T-helper 2 cell treated with Interferon-gamma antibody and Interleukin-4, amounts not matched to agents 5 μg/mL and 100 μg/mL, for 36 hours (primary cell): ENCODE measurements at regions not wholly inside any gene's neighbourhood (a gene's known extent, or its start where the extent isn't known, plus 50 kb on each side); places are given as distances from the start of the nearest gene placed in this dataset.

Source experiments
- DNase-seq: peaks from one replicate; pipeline ENCODE4 v3.0.0; 2021; ENCODE audit warnings: low spot score
- H3K27ac Mint-ChIP-seq: one replicate; pipeline ENCODE4 v1.8.0; 2021; ENCODE audit warnings: mild to moderate bottlenecking, mixed read lengths
- H3K27me3 Mint-ChIP-seq: one replicate; pipeline ENCODE4 v1.8.0; 2021; ENCODE audit warnings: low read depth, mixed read lengths
- H3K36me3 Mint-ChIP-seq: one replicate; pipeline ENCODE4 v1.8.0; 2021; ENCODE audit warnings: low read depth, mixed read lengths
- H3K4me1 Mint-ChIP-seq: one replicate; pipeline ENCODE4 v1.8.0; 2021; ENCODE audit warnings: low read depth, mixed read lengths
- H3K4me3 Mint-ChIP-seq: one replicate; pipeline ENCODE4 v1.8.0; 2022; ENCODE audit warnings: mild to moderate bottlenecking, moderate library complexity, mixed read lengths
- H3K9me3 Mint-ChIP-seq: one replicate; pipeline ENCODE4 v1.8.0; 2021; ENCODE audit warnings: mixed read lengths

GRCh38 chr3:104856741-104857140 is 510.0 kb upstream of the ALCAM start:
- H3K27ac Mint-ChIP-seq: no peak overlapping the region
- no peak overlapping the region for H3K4me3 Mint-ChIP-seq
- DNase-seq: no peak
- H3K27me3 Mint-ChIP-seq: no peaks in the 10 kb centered on the region
- no peaks in the 10 kb centered on the region for H3K9me3 Mint-ChIP-seq
- H3K36me3 Mint-ChIP-seq: no peaks in the 10 kb centered on the region
- no peaks in the 10 kb centered on the region for H3K4me1 Mint-ChIP-seq

GRCh38 chr3:104868291-104868690 is 498.4 kb upstream of the ALCAM start:
- Mint-ChIP-seq H3K4me3 (no peak overlapping the region), H3K36me3 (no peaks in the 10 kb centered on the region), H3K4me1 (no peaks in the 10 kb centered on the region)

GRCh38 chr3:104870276-104870675 is 496.4 kb upstream of the ALCAM start:
- no peak for DNase-seq
- Mint-ChIP-seq H3K9me3 (no peaks in the 10 kb centered on the region), H3K4me1 (no peaks in the 10 kb centered on the region), H3K4me3 (no peak overlapping the region), H3K27me3 (no peaks in the 10 kb centered on the region), H3K27ac (no peak overlapping the region), H3K36me3 (no peaks in the 10 kb centered on the region)

More at GRCh38 chr3:104868291-104868690, 498.4 kb upstream of the ALCAM start:
- DNase-seq: no peak
- Mint-ChIP-seq H3K27ac (no peak overlapping the region), H3K9me3 (no peaks in the 10 kb centered on the region), H3K27me3 (no peaks in the 10 kb centered on the region)

- Mint-ChIP-seq H3K4me1 (no peaks in the 10 kb centered on the region), H3K9me3 (no peaks in the 10 kb centered on the region), H3K4me3 (no peak overlapping the region), H3K36me3 (no peaks in the 10 kb centered on the region), H3K27ac (no peak overlapping the region), H3K27me3 (no peaks in the 10 kb centered on the region)
- DNase-seq: no peak
Measured at GRCh38 chr3:104873331-104873730, 493.4 kb upstream of the ALCAM start.

GRCh38 chr3:104878395-104878794 is 488.3 kb upstream of the ALCAM start:
- H3K27me3 Mint-ChIP-seq: no peaks in the 10 kb centered on the region
- H3K4me3 Mint-ChIP-seq: no peak overlapping the region
- no peak for DNase-seq
- H3K27ac Mint-ChIP-seq: no peak overlapping the region
- no peaks in the 10 kb centered on the region for H3K36me3 Mint-ChIP-seq
- H3K4me1 Mint-ChIP-seq: no peaks in the 10 kb centered on the region
- H3K9me3 Mint-ChIP-seq: no peaks in the 10 kb centered on the region

GRCh38 chr3:104879919-104880318 is 486.8 kb upstream of the ALCAM start:
- H3K9me3 Mint-ChIP-seq: no peaks in the 10 kb centered on the region

GRCh38 chr3:104885214-104885814 is 481.4 kb upstream of the ALCAM start:
- no peaks in the 10 kb centered on the region for H3K4me1 Mint-ChIP-seq
- no peak overlapping the region for H3K27ac Mint-ChIP-seq
- DNase-seq: no peak
- no peaks in the 10 kb centered on the region for H3K27me3 Mint-ChIP-seq
- no peak overlapping the region for H3K4me3 Mint-ChIP-seq
- no peaks in the 10 kb centered on the region for H3K36me3 Mint-ChIP-seq
- no peaks in the 10 kb centered on the region for H3K9me3 Mint-ChIP-seq

More at GRCh38 chr3:104879919-104880318, 486.8 kb upstream of the ALCAM start:
- Mint-ChIP-seq H3K4me1 (no peaks in the 10 kb centered on the region), H3K4me3 (no peak overlapping the region), H3K36me3 (no peaks in the 10 kb centered on the region), H3K27me3 (no peaks in the 10 kb centered on the region), H3K27ac (no peak overlapping the region)
- no peak for DNase-seq

- H3K9me3 Mint-ChIP-seq: no peaks in the 10 kb centered on the region
- no peaks in the 10 kb centered on the region for H3K4me1 Mint-ChIP-seq
- no peak overlapping the region for H3K4me3 Mint-ChIP-seq
- no peaks in the 10 kb centered on the region for H3K36me3 Mint-ChIP-seq
- no peaks in the 10 kb centered on the region for H3K27me3 Mint-ChIP-seq
- no peak overlapping the region for H3K27ac Mint-ChIP-seq
- no peak for DNase-seq
Measured at GRCh38 chr3:104886220-104886995, 480.3 kb upstream of the ALCAM start.

- DNase-seq: no peak
Measured at GRCh38 chr3:104887069-104887468, 479.6 kb upstream of the ALCAM start.

GRCh38 chr3:104887619-104888018 is 479.1 kb upstream of the ALCAM start:
- H3K27ac Mint-ChIP-seq: no peak overlapping the region
- H3K4me3 Mint-ChIP-seq: no peak overlapping the region
- H3K9me3 Mint-ChIP-seq: no peaks in the 10 kb centered on the region
- DNase-seq: no peak
- H3K4me1 Mint-ChIP-seq: no peaks in the 10 kb centered on the region
- no peaks in the 10 kb centered on the region for H3K27me3 Mint-ChIP-seq
- H3K36me3 Mint-ChIP-seq: no peaks in the 10 kb centered on the region

More at GRCh38 chr3:104887069-104887468, 479.6 kb upstream of the ALCAM start:
- Mint-ChIP-seq H3K9me3 (no peaks in the 10 kb centered on the region), H3K4me1 (no peaks in the 10 kb centered on the region), H3K27ac (no peak overlapping the region), H3K36me3 (no peaks in the 10 kb centered on the region), H3K4me3 (no peak overlapping the region), H3K27me3 (no peaks in the 10 kb centered on the region)

- no peaks in the 10 kb centered on the region for H3K4me1 Mint-ChIP-seq
- no peaks in the 10 kb centered on the region for H3K9me3 Mint-ChIP-seq
- no peaks in the 10 kb centered on the region for H3K27me3 Mint-ChIP-seq
- DNase-seq: no peak
- no peak overlapping the region for H3K4me3 Mint-ChIP-seq
- H3K27ac Mint-ChIP-seq: no peak overlapping the region
- no peaks in the 10 kb centered on the region for H3K36me3 Mint-ChIP-seq
Measured at GRCh38 chr3:104892044-104892443, 474.7 kb upstream of the ALCAM start.

- H3K27ac Mint-ChIP-seq: no peak overlapping the region
- no peaks in the 10 kb centered on the region for H3K9me3 Mint-ChIP-seq
- H3K4me3 Mint-ChIP-seq: no peak overlapping the region
- no peaks in the 10 kb centered on the region for H3K4me1 Mint-ChIP-seq
- no peaks in the 10 kb centered on the region for H3K36me3 Mint-ChIP-seq
- no peak for DNase-seq
- no peaks in the 10 kb centered on the region for H3K27me3 Mint-ChIP-seq
Measured at GRCh38 chr3:104896624-104897023, 470.1 kb upstream of the ALCAM start.

- no peak overlapping the region for H3K27ac Mint-ChIP-seq
- H3K36me3 Mint-ChIP-seq: no peaks in the 10 kb centered on the region
- no peaks in the 10 kb centered on the region for H3K27me3 Mint-ChIP-seq
- no peaks in the 10 kb centered on the region for H3K4me1 Mint-ChIP-seq
- H3K9me3 Mint-ChIP-seq: peaks cover 7% of the 10 kb centered on the region
- DNase-seq: no peak
- H3K4me3 Mint-ChIP-seq: no peak overlapping the region
Measured at GRCh38 chr3:104901396-104901795, 465.3 kb upstream of the ALCAM start.

GRCh38 chr3:104903064-104903463 is 463.6 kb upstream of the ALCAM start:
- no peak overlapping the region for H3K27ac Mint-ChIP-seq
- H3K4me1 Mint-ChIP-seq: no peaks in the 10 kb centered on the region
- no peak overlapping the region for H3K4me3 Mint-ChIP-seq
- no peak for DNase-seq
- no peaks in the 10 kb centered on the region for H3K27me3 Mint-ChIP-seq
- no peaks in the 10 kb centered on the region for H3K36me3 Mint-ChIP-seq
- peaks cover 13% of the 10 kb centered on the region for H3K9me3 Mint-ChIP-seq
